ENCODE measurements at regions not wholly inside any gene's neighbourhood (a gene's known extent, or its start where the extent isn't known, plus 50 kb on each side); places are given as distances from the start of the nearest gene placed in this dataset.

DNA sequence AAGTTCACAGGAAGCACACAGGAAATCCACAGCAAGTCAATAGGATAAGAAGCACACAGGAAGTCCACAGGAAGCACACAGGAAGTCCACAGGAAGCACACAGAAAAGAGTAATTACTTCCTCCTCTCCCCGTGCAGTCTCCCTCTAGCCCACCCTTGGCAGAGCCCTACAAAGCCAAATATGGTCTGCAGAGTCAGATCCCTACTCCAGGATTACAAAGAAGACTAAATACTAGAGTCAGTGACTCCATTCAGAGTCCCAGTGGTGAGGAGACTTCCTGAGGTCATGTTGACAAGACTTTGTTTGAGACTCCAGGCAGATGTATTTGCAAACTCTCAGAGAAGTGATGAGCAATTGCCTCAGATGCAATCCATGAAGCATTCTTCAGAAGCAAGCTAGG, 398.6 kb upstream of the AUTS2 start:
- TF ChIP-seq, protein P1, sequence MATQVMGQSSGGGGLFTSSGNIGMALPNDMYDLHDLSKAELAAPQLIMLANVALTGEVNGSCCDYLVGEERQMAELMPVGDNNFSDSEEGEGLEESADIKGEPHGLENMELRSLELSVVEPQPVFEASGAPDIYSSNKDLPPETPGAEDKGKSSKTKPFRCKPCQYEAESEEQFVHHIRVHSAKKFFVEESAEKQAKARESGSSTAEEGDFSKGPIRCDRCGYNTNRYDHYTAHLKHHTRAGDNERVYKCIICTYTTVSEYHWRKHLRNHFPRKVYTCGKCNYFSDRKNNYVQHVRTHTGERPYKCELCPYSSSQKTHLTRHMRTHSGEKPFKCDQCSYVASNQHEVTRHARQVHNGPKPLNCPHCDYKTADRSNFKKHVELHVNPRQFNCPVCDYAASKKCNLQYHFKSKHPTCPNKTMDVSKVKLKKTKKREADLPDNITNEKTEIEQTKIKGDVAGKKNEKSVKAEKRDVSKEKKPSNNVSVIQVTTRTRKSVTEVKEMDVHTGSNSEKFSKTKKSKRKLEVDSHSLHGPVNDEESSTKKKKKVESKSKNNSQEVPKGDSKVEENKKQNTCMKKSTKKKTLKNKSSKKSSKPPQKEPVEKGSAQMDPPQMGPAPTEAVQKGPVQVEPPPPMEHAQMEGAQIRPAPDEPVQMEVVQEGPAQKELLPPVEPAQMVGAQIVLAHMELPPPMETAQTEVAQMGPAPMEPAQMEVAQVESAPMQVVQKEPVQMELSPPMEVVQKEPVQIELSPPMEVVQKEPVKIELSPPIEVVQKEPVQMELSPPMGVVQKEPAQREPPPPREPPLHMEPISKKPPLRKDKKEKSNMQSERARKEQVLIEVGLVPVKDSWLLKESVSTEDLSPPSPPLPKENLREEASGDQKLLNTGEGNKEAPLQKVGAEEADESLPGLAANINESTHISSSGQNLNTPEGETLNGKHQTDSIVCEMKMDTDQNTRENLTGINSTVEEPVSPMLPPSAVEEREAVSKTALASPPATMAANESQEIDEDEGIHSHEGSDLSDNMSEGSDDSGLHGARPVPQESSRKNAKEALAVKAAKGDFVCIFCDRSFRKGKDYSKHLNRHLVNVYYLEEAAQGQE (IDR thresholded peaks at IDR 0.05; ENCODE audit: insufficient read depth in 1 of 2, low read depth in 2 of 2, low read length in 2 of 2): no peak
- TF ChIP-seq SIN3A (IDR thresholded peaks at IDR 0.05; ENCODE audit: borderline replicate concordance, insufficient read depth, low read length): no peak
- TF ChIP-seq POLR2AphosphoS5 (IDR thresholded peaks at IDR 0.05; ENCODE audit: low read depth, low read length): no peak
- no peak for TF ChIP-seq TAF1 (IDR thresholded peaks at IDR 0.05; ENCODE audit: borderline replicate concordance, insufficient read depth, low read length)

Data from PFSK-1 (cell line).